Daoy (cell line): ENCODE measurements at regions not wholly inside any gene's neighbourhood (a gene's known extent, or its start where the extent isn't known, plus 50 kb on each side); places are given as distances from the start of the nearest gene placed in this dataset.
"Not testable (repeated sequence)": the region's sequence is repeated elsewhere in the genome, so short reads cannot be mapped to it uniquely, and the experiment has no call there.

Source experiments
- DNase-seq: peaks from one replicate; pipeline ENCODE4 v3.0.0-alpha.2; 2015; ENCODE audit warnings: low read depth

DNA sequence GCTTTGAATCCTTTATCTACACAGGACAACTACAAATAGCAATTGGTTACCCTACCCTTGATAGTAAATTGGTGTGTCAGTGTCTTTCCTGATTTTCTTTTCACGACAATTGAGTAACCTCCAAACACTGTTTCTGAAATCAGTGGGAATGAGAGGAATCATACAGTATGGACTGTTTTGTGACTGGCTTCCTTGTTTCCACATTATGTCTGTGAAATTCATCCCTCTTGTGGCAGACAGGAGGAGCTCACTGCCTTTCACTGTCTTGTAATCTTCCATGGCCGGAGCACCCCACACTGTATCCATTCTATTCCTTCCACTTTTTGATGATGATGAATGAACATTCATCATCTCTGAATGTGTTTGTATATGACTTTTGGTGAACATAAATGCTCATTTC lies 164.0 kb upstream of the PZP start:
- no peak for DNase-seq

DNA sequence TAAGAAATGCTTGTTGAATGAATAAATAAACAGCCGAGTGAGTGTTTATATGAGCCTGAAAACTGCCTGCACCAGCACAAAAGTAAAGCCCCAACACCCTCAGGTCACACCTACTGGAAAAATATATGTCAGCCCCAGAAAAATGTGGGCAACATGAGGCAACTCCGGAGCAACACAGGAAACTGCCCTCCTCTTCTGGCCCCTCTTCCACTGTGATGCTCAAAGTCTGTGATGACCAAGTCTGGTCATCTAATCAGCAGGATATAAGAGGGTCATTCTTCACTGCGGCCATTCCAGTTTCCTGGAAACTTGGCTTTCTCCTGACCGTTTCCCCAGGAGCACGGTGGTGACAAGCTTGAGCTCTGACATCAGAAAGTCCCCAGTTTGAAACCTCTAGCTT lies 159.6 kb upstream of the PZP start:
- no peak for DNase-seq

DNA sequence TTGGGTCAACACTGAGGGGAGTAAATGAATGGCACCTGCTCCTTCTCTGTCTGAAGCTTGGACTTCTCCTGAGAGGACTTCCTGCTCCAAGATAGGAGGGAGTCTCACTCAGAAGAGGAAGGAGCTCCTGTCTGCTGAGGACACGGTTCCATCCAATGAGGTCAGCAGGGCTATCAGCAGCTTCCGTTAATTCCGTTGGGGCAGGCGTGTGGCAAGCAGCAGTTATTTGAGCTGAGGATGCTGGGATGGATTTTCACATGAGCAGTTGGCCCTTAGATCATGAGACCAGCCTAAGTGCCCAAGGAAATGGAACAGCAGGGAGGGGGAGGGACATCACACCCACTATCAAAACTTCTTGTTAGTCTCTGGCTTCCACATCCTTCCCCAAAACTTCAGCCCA lies 159.0 kb upstream of the PZP start:
- no peak for DNase-seq

DNA sequence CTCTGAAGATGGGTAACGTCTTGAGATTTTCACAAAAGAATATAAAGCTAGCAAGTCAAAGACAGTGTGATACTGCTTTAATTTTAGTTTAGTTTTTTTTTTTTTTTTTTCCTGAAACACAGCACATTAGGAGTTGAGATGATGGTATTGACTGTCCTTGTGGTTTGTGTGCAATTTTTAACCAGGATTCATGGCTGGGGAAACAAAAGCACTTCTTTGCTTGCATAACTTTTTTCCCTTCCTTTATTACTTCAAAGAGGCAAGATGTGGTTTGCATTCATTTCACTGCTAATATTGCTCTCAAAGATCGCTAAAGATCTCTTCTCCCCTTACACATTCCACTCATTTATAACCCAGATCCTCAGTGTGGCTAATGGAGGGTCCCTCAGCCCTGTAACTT lies 157.1 kb upstream of the PZP start:
- DNase-seq, result no peak

DNA sequence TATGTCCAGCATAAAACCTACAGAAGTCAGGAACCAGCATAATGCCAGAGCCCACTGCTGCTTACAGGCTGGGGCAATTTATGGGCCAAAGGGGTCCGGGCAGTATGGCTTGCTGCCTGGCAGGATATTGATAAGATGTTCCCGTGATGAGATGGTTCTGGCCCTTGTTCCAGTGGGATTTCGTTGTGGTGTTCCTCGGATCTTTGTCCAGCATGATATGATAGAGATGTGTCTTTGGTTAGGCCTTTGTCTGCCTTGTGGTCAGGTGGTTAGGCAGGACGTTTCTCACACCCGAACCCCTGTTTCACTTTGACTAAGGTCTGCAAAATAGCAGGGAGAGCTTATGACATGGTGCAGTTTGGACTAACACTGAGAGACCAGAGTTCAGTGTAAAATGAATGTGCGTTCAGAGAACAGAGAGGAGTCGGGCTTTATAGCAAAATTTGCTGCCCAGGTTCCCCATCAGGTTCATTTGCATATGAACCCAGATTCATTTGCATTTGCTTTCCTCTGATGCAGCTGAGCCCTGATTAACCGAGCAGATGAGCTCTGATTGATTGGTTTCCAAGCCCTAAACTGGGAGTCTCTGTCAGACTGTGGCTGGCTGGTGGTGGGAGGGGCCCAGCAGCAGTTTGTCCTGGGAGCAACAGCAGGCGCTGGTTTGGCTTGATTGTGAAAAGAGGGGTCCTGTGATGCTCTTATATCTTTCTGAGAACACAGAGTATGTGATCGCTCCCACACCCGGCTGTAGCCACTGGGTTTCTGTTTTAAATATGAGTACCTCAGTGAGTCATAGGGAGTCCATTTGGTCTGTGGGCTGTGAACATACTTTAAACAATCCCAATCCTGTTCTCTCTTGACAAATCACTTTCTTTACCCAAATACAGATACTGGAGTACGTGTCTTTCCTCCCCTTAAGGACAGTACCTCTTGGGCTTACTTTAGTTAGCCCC lies 156.3 kb upstream of the PZP start:
- DNase-seq, result peak; percentile 39

DNA sequence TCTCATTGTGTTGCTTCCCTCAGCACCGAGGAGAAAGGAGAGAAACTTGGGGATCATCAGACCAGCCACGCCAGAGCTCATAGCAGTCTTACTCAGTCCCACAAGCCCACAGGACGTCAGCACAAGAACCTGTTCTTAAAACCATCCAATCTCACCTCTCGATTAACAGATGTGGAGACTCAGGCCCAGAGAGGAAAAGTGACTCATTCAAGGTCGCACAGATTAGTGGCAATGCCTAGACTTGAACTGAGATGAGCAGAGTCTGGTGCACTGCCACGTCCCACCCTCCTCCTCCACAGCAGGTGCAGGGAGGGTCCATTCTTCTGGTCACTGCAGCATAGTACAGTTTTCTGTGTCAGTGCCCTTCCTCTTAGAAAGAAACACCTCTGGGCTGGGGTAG lies 154.9 kb upstream of the PZP start:
- no peak for DNase-seq

GRCh38 chr12:9361879-9362326 lies 153.7 kb upstream of the PZP start:
- no peak for DNase-seq

GRCh38 chr12:9354009-9354754 lies 146.0 kb upstream of the PZP start:
- DNase-seq, result not testable (repeated sequence)

DNA sequence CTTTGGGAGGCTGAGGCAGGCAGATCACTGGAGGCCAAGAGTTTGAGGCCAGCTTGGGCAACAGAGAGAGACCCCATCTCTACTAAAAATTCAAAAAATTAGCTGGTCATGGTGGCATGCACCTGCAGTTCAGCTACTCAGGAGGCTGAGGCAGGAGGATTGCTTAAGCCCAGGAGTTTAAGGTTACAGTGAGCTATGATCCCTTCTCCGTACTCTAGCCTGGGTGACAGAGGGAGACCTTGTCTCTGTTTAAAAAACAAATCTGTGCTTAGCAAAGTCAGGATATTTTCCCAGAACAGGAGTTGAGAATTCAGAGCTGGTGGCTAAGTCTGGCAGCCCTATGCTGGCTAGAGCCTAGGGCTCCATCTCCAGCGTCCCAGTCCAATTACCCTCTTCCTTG lies 142.9 kb upstream of the PZP start:
- DNase-seq, result no peak

DNA sequence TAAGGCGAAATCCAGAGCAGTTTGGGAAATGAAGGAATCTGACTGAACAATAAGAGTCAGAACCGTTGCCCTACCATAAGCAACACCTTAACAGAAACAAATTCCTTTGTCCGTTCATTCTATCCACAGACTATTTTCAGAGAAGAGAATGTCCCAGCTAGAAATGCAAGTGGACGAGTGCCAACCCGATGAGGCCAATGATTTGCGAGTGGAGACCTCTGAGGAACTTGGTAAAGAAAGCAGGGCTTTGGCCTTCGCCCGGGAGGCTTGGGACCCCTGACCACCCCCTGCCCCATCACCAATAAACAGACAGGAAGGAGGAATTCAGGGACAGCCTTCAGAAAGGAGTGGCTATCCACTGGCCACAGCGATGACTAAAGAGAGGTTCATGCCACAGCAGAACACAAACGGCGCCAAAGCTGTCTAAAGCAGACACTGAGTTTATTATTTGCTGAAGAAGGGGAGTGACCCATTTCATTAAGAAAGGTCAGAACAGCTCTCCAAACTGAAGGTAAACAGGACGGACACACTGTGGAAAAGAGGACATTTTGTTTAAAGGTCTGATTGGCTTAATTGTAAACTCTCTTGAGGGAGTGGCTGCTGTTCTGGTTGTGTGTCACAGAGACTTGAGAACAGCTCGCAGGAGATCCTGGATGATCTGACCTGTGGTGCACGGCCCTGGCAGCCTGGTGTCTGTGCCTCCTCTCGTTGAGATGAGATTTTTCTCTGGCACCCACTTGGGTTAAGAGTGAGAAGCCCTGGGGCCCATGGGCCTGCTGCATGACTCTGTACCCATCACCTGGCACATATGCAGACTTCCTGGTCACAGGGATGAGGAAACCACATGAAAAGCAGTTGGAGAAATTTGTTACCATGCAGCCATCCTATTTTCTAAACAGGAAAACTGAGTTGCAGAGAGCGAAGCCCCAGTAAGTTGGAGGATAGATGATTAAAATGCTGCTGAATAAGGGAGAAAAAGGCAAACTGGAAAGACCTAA lies 142.0 kb upstream of the PZP start:
- no peak for DNase-seq

DNA sequence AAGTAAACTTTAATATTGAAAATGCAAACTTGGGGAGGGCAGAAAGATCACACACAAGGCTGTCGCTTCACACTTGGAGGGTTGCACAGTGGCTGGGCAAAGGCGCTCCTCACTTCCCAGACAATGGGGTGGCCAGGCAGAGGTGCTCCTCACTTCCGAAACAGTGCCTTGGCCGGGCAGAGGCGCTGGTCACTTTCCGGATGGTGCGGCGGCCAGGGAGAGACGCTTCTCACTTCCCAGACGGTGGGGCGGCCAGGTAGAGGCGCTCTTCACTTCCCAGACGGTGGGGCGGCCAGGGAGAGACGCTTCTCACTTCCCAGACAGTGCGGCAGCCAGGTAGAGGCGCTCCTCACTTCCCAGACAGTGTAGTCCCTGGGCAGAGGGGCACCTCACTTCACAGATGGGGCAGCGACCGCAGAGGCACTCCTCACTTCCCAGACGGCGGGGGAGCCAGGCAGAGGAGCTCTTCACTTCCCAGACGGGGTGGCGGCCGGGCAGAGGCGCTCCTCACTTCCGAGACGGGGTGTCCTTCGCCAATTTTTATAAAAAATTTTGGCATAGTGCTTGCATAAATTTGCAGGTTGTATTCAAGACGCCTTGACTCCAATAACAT lies 140.8 kb upstream of the PZP start:
- no peak for DNase-seq

GRCh38 chr12:9347328-9348127 lies 139.3 kb upstream of the PZP start:
- DNase-seq, result no peak

DNA sequence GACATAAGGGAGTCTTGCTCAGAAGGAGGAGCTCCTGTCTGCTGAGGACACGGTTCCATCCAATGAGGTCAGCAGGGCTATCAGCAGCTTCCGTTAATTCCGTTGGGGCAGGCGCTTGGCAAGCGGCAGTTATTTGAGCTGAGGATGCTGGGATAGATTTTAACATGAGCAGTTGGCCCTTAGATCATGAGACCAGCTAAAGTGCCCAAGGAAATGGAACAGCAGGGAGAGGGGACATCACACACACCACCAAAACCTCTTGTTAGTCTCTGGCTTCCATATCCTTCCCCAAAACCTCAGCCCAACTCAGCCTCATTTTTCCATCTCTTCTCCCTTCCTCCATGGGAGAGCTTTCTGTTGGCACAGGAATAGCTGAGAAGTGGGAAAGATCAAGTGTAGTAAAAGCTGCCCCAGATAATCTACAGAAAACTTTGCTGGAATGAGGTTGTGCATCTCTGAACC lies 138.7 kb upstream of the PZP start:
- no peak for DNase-seq

DNA sequence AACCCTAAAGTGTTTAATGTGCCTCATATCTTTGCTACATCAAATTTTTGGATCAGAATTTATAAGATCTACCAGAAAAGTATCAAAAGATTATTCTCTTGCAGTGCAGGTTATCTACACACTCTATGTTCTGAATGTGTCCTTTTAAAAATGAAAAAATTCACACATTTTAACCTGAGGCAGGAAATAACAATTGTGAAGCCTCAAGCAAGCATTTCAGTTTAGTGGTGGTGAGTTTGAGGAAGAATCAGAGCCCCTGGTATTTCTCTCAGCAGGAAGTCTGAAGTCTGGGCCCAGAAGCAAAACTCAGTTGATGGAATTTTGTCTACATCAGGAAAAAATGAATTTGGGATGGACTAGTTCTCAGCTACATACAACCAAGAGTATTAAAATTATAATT lies 137.0 kb upstream of the PZP start:
- no peak for DNase-seq

- DNase-seq, result no peak
These were observed 136.3 kb upstream of the PZP start for GRCh38 chr12:9344541-9344940.

DNA sequence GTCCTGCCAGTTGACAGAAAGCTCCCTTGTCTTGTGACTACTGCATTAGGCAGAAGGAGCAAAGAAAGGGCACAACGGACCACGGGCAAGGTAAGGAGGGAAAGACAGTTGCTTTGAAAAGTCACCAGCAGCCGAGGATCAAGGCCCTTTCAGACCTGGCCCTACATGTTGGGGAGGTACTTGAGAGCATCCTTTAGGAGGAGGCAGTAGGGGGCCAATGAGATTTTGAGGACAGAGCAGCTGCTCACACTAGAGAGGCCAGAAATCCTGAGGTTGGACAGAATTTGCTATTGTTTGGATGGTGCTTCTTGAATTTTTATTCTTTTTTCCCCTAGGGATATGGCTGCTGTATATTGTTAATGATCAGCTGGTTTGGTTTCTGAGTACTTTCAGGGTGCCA lies 135.5 kb upstream of the PZP start:
- DNase-seq, result no peak

GRCh38 chr12:9342614-9343353 lies 134.6 kb upstream of the PZP start:
- no peak for DNase-seq

- DNase-seq, result no peak
These were observed 133.0 kb upstream of the PZP start for GRCh38 chr12:9341260-9341585.

DNA sequence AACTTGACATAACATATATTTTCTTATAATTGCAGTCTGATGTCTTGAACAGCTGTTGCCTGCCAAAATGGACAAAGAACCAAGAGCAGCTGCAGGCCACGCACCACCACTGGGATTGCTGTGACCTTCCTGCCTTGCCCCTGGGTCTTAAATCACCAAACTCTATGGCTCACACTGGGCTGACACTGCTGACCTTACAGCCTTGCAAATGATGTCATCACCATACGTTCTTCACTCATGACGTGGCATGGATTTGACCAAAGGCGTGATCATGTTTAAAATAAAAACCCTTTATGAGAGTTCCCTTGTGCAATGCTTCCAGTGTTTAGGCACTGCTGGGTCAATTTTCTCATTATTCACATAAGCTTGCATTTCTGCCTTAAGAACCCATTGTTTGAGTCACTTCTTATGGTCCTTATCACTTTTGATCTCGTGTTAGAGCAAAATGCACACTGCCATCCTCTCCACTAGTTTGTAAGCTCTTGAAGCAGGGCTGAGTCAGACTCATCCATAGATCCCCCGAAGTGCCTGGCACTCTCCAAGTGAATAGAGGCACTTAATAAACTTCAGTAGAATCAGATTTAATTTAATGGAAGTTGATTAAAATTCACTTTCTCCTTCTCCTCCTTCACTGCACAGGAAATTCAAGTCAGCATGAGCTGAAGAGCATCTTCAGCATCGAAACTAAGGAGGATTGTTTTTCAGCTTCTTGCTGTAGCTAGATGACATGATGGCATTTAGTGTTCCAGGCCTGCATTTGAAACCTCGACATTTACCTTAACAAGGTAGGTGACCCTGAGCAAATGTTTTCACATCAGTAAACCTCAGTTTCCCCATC lies 132.4 kb upstream of the PZP start:
- DNase-seq, result no peak
